ENCODE measurements at regions not wholly inside any gene's neighbourhood (a gene's known extent, or its start where the extent isn't known, plus 50 kb on each side); places are given as distances from the start of the nearest gene placed in this dataset.
A peak's percentile ranks its signal among the peaks of the same experiment; 100 is the strongest.
"Not testable (repeated sequence)": the region's sequence is repeated elsewhere in the genome, so short reads cannot be mapped to it uniquely, and the experiment has no call there.

- Histone ChIP-seq H3K36me3 (ENCODE audit: control insufficient read depth in 2 of 3, insufficient read depth in 3 of 3, low read length in 3 of 3) (no peaks in the 10 kb centered on the region), H3K27me3 (ENCODE audit: control insufficient read depth, insufficient read depth, low read length) (no peaks in the 10 kb centered on the region), H3K4me3 (ENCODE audit: low read length in 3 of 3) (no peak overlapping the region), H3K27ac (ENCODE audit: low read depth in 2 of 2, low read length in 2 of 2) (no peak overlapping the region), H3K9me3 (ENCODE audit: control insufficient read depth in 2 of 3, insufficient read depth in 1 of 3, low read length in 3 of 3) (no peaks in the 10 kb centered on the region), H3K4me1 (ENCODE audit: control insufficient read depth in 2 of 3, insufficient read depth in 2 of 3, low read depth in 1 of 3, low read length in 3 of 3) (peaks cover 0 to 4% (median 4%) of the 10 kb centered on the region in 3 donors), H3K9ac (ENCODE audit: low read length in 3 of 3) (no peak overlapping the region)
- intact Hi-C loops (cut with DNase I): no loop called here
- DNase-seq (peak in 1 of 5 donors; percentile 11), FAIRE-seq (no peak)
- no peak for TF ChIP-seq CTCF (IDR thresholded peaks at IDR 0.05; ENCODE audit: borderline replicate concordance, extremely low read depth, insufficient read depth)
These were observed 567.3 kb downstream of the PDHA2 start for GRCh38 chr4:96407225-96407624.

GRCh38 chr4:96407738-96408463, 568.0 kb downstream of the PDHA2 start:
- FAIRE-seq (no peak), DNase-seq (peak in 3 of 5 donors; percentile 12 to 75 (median 63))
- Histone ChIP-seq H3K4me3 (ENCODE audit: low read length in 3 of 3) (peak overlapping the region in 1 of 3 donors; percentile 21), H3K27ac (ENCODE audit: low read depth in 2 of 2, low read length in 2 of 2) (no peak overlapping the region), H3K4me1 (ENCODE audit: control insufficient read depth in 2 of 3, insufficient read depth in 2 of 3, low read depth in 1 of 3, low read length in 3 of 3) (peaks cover 0 to 4% (median 4%) of the 10 kb centered on the region in 3 donors), H3K9me3 (ENCODE audit: control insufficient read depth in 2 of 3, insufficient read depth in 1 of 3, low read length in 3 of 3) (no peaks in the 10 kb centered on the region), H3K36me3 (ENCODE audit: control insufficient read depth in 2 of 3, insufficient read depth in 3 of 3, low read length in 3 of 3) (no peaks in the 10 kb centered on the region), H3K27me3 (ENCODE audit: control insufficient read depth, insufficient read depth, low read length) (no peaks in the 10 kb centered on the region), H3K9ac (ENCODE audit: low read length in 3 of 3) (no peak overlapping the region)
- no peak for TF ChIP-seq CTCF (IDR thresholded peaks at IDR 0.05; ENCODE audit: borderline replicate concordance, extremely low read depth, insufficient read depth)
- intact Hi-C loops (cut with DNase I): no loop called here

GRCh38 chr4:96414853-96415252, 575.0 kb downstream of the PDHA2 start:
- H3K4me1 ChIP-seq (ENCODE audit: control insufficient read depth in 2 of 3, insufficient read depth in 2 of 3, low read depth in 1 of 3, low read length in 3 of 3); H3K9me3 ChIP-seq (ENCODE audit: control insufficient read depth in 2 of 3, insufficient read depth in 1 of 3, low read length in 3 of 3); H3K27ac ChIP-seq (ENCODE audit: low read depth in 2 of 2, low read length in 2 of 2); H3K9ac ChIP-seq (ENCODE audit: low read length in 3 of 3); H3K36me3 ChIP-seq (ENCODE audit: control insufficient read depth in 2 of 3, insufficient read depth in 3 of 3, low read length in 3 of 3); H3K27me3 ChIP-seq (ENCODE audit: control insufficient read depth, insufficient read depth, low read length); FAIRE-seq; H3K4me3 ChIP-seq (ENCODE audit: low read length in 3 of 3); DNase-seq; intact Hi-C loops (cut with DNase I): not testable (repeated sequence)

- Histone ChIP-seq H3K9me3 (ENCODE audit: control insufficient read depth in 2 of 3, insufficient read depth in 1 of 3, low read length in 3 of 3) (no peaks in the 10 kb centered on the region), H3K27ac (ENCODE audit: low read depth in 2 of 2, low read length in 2 of 2) (no peak overlapping the region), H3K4me3 (ENCODE audit: low read length in 3 of 3) (no peak overlapping the region), H3K4me1 (ENCODE audit: control insufficient read depth in 2 of 3, insufficient read depth in 2 of 3, low read depth in 1 of 3, low read length in 3 of 3) (no peaks in the 10 kb centered on the region), H3K27me3 (ENCODE audit: control insufficient read depth, insufficient read depth, low read length) (no peaks in the 10 kb centered on the region), H3K36me3 (ENCODE audit: control insufficient read depth in 2 of 3, insufficient read depth in 3 of 3, low read length in 3 of 3) (no peaks in the 10 kb centered on the region), H3K9ac (ENCODE audit: low read length in 3 of 3) (no peak overlapping the region)
- FAIRE-seq (no peak), DNase-seq (no peak)
- intact Hi-C loops (cut with DNase I): no loop called here
- no peak for TF ChIP-seq CTCF (IDR thresholded peaks at IDR 0.05; ENCODE audit: borderline replicate concordance, extremely low read depth, insufficient read depth)
These were observed 589.8 kb downstream of the PDHA2 start for GRCh38 chr4:96429657-96430056.

Data from kidney (tissue), 13 donors.